Glutamatergic neuron (in vitro differentiated cells): ENCODE measurements at regions not wholly inside any gene's neighbourhood (a gene's known extent, or its start where the extent isn't known, plus 50 kb on each side); places are given as distances from the start of the nearest gene placed in this dataset.

Experiments used
- DNase-seq: peaks from one replicate; pipeline ENCODE4 v3.0.0; 2022
- H3K27ac Mint-ChIP-seq: one replicate; pipeline ENCODE4 v1.8.0; 2020; ENCODE audit warnings: mild to moderate bottlenecking, mixed read lengths, inconsistent platforms; ENCODE audit not compliant: unreplicated experiment
- H3K27me3 Mint-ChIP-seq: one replicate; pipeline ENCODE4 v1.8.0; 2020; ENCODE audit warnings: mild to moderate bottlenecking, moderate library complexity, mixed read lengths, inconsistent platforms; ENCODE audit not compliant: unreplicated experiment
- H3K36me3 Mint-ChIP-seq: one replicate; pipeline ENCODE4 v1.8.0; 2020; ENCODE audit warnings: mild to moderate bottlenecking, mixed read lengths, inconsistent platforms; ENCODE audit not compliant: unreplicated experiment
- H3K4me1 Mint-ChIP-seq: one replicate; pipeline ENCODE4 v1.8.0; 2020; ENCODE audit warnings: mild to moderate bottlenecking, low read depth, mixed read lengths, inconsistent platforms; ENCODE audit not compliant: unreplicated experiment
- H3K4me3 Mint-ChIP-seq: one replicate; pipeline ENCODE4 v1.8.0; 2020; ENCODE audit warnings: mild to moderate bottlenecking, mixed read lengths, inconsistent platforms; ENCODE audit not compliant: unreplicated experiment
- H3K9me3 Mint-ChIP-seq: one replicate; pipeline ENCODE4 v1.8.0; 2020; ENCODE audit warnings: mild to moderate bottlenecking, moderate library complexity, mixed read lengths, inconsistent platforms; ENCODE audit not compliant: unreplicated experiment
- TF ChIP-seq, protein P1 (sequence below): fragments of 200-600 bp; sonication (generic); IDR thresholded peaks from one replicate; pipeline ENCODE4 v1.5.0; 2021; ENCODE audit not compliant: partially characterized antibody, unreplicated experiment

DNA sequence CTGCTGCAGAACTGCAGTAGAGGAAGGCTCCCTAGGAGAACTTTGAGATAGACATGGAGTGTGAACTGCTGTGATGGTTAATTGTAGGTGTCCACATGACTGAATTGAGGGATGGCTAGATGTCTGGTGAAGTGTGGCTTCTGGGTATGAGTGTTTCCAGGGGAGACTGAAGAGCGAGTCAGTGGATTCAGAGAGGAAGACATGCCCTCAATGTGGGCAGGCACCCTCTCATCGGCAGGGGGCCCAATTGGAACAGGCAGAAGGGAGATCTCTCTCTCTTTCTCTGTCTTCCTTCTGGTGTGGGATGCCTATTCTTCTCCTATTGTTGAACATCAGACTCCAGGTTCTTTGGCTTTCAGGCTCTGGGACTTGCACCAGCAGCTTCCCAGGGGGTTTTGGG is 304.7 kb upstream of the GATB start:
- no peaks in the 10 kb centered on the region for H3K9me3 Mint-ChIP-seq
- peaks cover 6% of the 10 kb centered on the region for H3K4me1 Mint-ChIP-seq
- no peaks in the 10 kb centered on the region for H3K36me3 Mint-ChIP-seq
- H3K27ac Mint-ChIP-seq: no peak overlapping the region
- DNase-seq: no peak
- TF ChIP-seq, protein P1, sequence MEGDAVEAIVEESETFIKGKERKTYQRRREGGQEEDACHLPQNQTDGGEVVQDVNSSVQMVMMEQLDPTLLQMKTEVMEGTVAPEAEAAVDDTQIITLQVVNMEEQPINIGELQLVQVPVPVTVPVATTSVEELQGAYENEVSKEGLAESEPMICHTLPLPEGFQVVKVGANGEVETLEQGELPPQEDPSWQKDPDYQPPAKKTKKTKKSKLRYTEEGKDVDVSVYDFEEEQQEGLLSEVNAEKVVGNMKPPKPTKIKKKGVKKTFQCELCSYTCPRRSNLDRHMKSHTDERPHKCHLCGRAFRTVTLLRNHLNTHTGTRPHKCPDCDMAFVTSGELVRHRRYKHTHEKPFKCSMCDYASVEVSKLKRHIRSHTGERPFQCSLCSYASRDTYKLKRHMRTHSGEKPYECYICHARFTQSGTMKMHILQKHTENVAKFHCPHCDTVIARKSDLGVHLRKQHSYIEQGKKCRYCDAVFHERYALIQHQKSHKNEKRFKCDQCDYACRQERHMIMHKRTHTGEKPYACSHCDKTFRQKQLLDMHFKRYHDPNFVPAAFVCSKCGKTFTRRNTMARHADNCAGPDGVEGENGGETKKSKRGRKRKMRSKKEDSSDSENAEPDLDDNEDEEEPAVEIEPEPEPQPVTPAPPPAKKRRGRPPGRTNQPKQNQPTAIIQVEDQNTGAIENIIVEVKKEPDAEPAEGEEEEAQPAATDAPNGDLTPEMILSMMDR: no peak
- peaks cover 2% of the 10 kb centered on the region for H3K27me3 Mint-ChIP-seq
- no peak overlapping the region for H3K4me3 Mint-ChIP-seq

DNA sequence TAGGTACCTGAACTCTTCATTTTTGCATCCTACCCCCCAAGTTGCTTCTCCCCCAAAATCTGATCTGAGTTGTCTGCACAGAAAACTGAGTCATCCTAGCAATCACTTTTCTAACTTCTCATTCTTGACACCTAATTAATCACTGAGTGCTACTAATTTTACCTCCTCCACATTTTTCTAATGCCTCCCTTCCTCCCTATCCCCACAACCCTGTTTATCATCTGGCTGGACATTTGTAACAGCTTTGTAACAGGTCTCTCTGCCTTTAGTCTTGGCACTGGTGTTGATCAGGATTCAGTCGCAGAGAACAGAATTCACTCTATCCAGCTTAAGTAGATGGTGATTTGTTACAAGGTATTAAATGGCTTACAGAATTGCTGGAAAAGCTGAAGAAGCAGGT is 303.9 kb upstream of the GATB start:
- Mint-ChIP-seq H3K4me1 (peaks cover 6% of the 10 kb centered on the region), H3K27ac (no peak overlapping the region), H3K4me3 (no peak overlapping the region), H3K9me3 (no peaks in the 10 kb centered on the region), H3K36me3 (no peaks in the 10 kb centered on the region), H3K27me3 (peaks cover 2% of the 10 kb centered on the region)
- TF ChIP-seq, protein P1: no peak
- DNase-seq: no peak

DNA sequence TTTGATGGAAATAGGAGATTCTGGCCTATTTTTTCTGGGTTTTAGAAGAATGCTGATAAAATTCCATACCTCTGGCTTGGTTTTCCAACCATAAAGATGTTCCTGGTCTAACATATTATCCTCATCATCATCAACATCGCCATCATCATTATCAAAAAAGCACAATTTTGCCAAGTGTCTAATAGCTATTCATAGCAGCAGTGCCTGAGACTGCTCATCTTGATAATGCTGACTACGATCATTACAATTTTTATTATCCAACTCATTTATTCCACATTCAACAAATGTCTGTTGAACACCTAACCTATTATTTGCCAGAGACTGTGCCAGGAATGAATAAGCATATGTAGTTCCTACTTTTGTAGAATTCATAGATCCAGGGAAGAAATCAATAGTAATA is 303.5 kb upstream of the GATB start:
- Mint-ChIP-seq H3K27me3 (peaks cover 2% of the 10 kb centered on the region), H3K27ac (no peak overlapping the region), H3K4me3 (no peak overlapping the region), H3K9me3 (no peaks in the 10 kb centered on the region), H3K36me3 (no peaks in the 10 kb centered on the region), H3K4me1 (peaks cover 6% of the 10 kb centered on the region)
- TF ChIP-seq, protein P1: no peak
- no peak for DNase-seq

DNA sequence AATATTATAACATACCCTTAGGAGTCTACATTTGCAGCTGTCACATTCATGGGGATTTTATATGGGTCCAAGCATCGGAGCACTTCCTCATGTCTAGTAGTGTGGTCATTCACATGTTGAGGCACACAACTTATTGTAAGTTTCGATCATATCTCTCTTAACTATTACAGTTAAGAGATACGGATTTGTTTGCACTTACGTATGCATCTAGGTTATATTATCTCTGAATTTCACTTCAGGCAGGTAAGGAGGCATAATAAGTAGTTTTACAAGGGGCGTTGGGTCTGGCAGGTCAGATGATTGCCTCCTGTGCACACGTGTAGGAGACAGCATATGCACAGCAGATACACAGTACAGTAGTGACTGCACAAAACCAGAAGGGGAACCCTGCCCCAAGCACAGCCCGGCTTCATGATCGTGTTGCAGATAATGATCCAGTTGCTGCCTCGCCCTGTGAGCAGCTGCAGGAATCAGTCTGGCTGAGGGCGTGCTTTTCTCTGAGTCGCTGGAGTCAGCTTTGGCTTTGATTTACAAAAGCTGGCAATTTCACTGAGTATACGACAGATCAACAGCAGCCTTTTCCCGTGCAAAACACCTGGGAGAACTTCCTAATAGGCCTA is 302.9 kb upstream of the GATB start:
- TF ChIP-seq, protein P1: no peak
- peaks cover 2% of the 10 kb centered on the region for H3K27me3 Mint-ChIP-seq
- H3K36me3 Mint-ChIP-seq: no peaks in the 10 kb centered on the region
- DNase-seq: peak; percentile 33
- no peak overlapping the region for H3K27ac Mint-ChIP-seq
- no peak overlapping the region for H3K4me3 Mint-ChIP-seq
- peaks cover 6% of the 10 kb centered on the region for H3K4me1 Mint-ChIP-seq
- H3K9me3 Mint-ChIP-seq: no peaks in the 10 kb centered on the region

DNA sequence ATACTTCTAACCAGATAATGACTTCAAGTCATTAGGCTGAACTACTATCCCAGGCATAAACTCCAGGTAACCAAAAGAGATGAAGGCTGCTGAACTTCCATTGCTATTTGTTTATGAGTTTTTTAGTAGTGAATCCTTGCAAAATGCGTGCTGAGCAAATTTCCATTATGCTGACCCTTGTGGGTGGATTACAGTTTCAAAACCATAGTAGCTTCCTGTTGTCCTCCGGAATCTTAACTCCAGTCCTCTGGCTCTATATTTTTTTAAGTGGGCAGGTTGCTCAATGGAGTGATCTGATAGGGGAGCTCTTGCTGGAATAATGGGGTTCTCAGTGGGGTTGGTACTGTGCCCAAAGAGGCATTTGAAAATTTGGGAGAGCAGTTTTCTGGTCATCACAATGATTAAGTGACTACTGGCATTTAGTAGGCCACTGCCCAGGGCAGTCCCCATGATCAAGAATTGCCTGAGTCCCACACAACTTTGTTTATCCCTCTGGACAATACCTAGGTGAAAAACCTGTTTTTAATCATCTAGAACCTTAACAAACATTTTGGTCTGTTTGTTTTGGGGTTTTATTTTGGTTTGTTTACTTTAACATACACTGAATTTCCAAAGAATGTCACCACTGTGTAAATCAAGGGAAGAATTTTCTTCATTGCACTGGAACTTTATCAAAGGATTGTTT is 302.3 kb upstream of the GATB start:
- Mint-ChIP-seq H3K4me3 (no peak overlapping the region), H3K4me1 (peaks cover 6% of the 10 kb centered on the region), H3K27me3 (peaks cover 2% of the 10 kb centered on the region), H3K36me3 (no peaks in the 10 kb centered on the region), H3K27ac (no peak overlapping the region), H3K9me3 (no peaks in the 10 kb centered on the region)
- DNase-seq: no peak
- TF ChIP-seq, protein P1: no peak
